Pancreas (tissue), 10 donors: ENCODE measurements at regions not wholly inside any gene's neighbourhood (a gene's known extent, or its start where the extent isn't known, plus 50 kb on each side); places are given as distances from the start of the nearest gene placed in this dataset.
"Not testable (repeated sequence)": the region's sequence is repeated elsewhere in the genome, so short reads cannot be mapped to it uniquely, and the experiment has no call there.

Experiments
- ATAC-seq, 4 donors: fragments of 200-7000 bp; cut with Tn5 transposase; one replicate each; pipeline versions ENCODE4 v1.8.0 to v1.9.1; 2020; ENCODE audit warnings: mild to moderate bottlenecking in 4 of 4, moderate library complexity in 4 of 4
- DNase-seq, 6 donors: peaks; one replicate each; pipeline ENCODE4 v3.0.0-alpha.2; 2020
- FAIRE-seq: peaks from 2 replicates; lab custom pipeline; 2012; peaks lifted over from hg19 to GRCh38; lab: Jason Lieb, UNC
- H3K27ac ChIP-seq, 4 donors: fragments of 200-600 bp; sonication (generic); 1 replicate in 3 of 4; 2 replicates in 1 of 4; pipeline versions ENCODE4 v1.5.0 to v1.8.0; 2020
- H3K27me3 ChIP-seq, 4 donors: fragments of 200-600 bp; one replicate each; pipeline ENCODE4 v1.8.0; 2021
- H3K36me3 ChIP-seq, 3 donors: fragments of 200-600 bp; sonication (generic) in 1 of 3; one replicate each; pipeline versions ENCODE4 v1.5.0 to v1.8.0; 2020 to 2021
- H3K4me1 ChIP-seq, 3 donors: fragments of 200-600 bp; one replicate each; pipeline ENCODE4 v1.8.0; 2021
- H3K4me3 ChIP-seq, 4 donors: fragments of 200-600 bp; sonication (generic) in 2 of 4; one replicate each; pipeline versions ENCODE4 v1.5.0 to v1.8.0; 2020 to 2021
- H3K9me3 ChIP-seq, 4 donors: fragments of 200-600 bp; one replicate each; pipeline ENCODE4 v1.8.0; 2021
- WGBS, 2 donors: extraction: QIAGEN DNeasy Blood & Tissue Kit; methylation state at CpG; one replicate each; pipeline ENCODE4 v1.1.7; 2013; 5-methylcytosine and 5-hydroxymethylcytosine counted together
- intact Hi-C, 3 donors: fragments of 100-400 bp; cut with DNase I; formaldehyde crosslinking; loops; one replicate each; pipeline versions ENCODE4 v1.11.1 to v1.14.2; 2022
- TF ChIP-seq, protein P1 (sequence below), 4 donors: fragments of 200-600 bp; sonication (generic) in 3 of 4; IDR thresholded peaks; one replicate each; pipeline versions ENCODE4 v1.5.0 to v1.8.0; 2021; ENCODE audit warnings: antibody characterized with exemption in 4 of 4
- donor health status: healthy with polysubstance abuse.
- donor health status: DM: no; HTN: no; CAD: no; lungs with moderate emphysema.
- donor health status: DM: no; HTN: no; CAD: no.
- donor health status: control.
- donor health status: control.
- donor health status: Bipolar disorder and iron deficiency.
- donor health status: DM: yes; HTN: yes; CAD: no.
- donor health status: DM: no; HTN: no; CAD: no.
- donor health status: DM: no; HTN: no; CAD: no.
- donor health status: DM: yes; HTN: yes; CAD: no.

DNA sequence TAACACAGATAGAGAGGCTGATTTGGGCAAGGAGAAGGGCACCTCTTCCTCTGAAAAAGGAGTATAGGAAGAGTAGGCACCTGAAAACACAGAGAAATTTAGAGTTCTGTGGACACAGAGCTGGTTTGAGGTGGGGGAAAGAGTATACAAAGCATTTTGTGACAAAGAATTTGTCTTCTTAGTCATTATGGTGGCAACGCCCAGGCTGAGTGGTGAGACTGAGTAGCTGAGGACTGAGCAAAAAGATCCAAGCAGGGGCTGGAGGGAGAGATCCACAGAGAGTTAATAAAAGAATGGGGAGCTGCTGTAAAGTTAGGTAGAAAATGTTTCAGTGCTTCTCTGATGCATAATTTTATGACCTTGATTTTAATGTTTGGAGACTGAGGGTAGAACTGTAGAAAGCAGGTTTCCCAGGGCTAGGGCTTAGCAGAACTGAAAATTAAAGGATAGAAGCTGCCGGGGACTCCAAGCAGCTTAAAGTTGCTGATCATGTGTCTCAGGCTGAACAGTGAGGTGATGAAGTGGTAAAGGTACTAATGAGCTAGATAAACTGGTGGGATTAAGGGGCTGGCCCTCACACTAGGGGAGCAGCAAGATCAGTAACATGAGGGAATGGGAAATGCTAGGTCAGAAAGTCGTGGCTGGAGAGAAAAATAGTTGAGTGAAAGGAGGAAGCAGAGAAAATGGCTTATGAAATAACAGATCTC lies 118.9 kb downstream of the CEP44 start:
- FAIRE-seq = no peak
- Histone ChIP-seq H3K27ac (no peak overlapping the region), H3K27me3 (no peaks in the 10 kb centered on the region), H3K36me3 (no peaks in the 10 kb centered on the region), H3K4me3 (no peak overlapping the region), H3K4me1 (no peaks in the 10 kb centered on the region), H3K9me3 (no peaks in the 10 kb centered on the region)
- TF ChIP-seq, protein P1, sequence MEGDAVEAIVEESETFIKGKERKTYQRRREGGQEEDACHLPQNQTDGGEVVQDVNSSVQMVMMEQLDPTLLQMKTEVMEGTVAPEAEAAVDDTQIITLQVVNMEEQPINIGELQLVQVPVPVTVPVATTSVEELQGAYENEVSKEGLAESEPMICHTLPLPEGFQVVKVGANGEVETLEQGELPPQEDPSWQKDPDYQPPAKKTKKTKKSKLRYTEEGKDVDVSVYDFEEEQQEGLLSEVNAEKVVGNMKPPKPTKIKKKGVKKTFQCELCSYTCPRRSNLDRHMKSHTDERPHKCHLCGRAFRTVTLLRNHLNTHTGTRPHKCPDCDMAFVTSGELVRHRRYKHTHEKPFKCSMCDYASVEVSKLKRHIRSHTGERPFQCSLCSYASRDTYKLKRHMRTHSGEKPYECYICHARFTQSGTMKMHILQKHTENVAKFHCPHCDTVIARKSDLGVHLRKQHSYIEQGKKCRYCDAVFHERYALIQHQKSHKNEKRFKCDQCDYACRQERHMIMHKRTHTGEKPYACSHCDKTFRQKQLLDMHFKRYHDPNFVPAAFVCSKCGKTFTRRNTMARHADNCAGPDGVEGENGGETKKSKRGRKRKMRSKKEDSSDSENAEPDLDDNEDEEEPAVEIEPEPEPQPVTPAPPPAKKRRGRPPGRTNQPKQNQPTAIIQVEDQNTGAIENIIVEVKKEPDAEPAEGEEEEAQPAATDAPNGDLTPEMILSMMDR (IDR thresholded peaks at IDR 0.05) = no peak
- DNase-seq = no peak
- 59 to 65% methylated on average over 3 of the region's 3 CpGs for WGBS, 2 donors
- no peak for ATAC-seq
- intact Hi-C loops = no loop called here

DNA sequence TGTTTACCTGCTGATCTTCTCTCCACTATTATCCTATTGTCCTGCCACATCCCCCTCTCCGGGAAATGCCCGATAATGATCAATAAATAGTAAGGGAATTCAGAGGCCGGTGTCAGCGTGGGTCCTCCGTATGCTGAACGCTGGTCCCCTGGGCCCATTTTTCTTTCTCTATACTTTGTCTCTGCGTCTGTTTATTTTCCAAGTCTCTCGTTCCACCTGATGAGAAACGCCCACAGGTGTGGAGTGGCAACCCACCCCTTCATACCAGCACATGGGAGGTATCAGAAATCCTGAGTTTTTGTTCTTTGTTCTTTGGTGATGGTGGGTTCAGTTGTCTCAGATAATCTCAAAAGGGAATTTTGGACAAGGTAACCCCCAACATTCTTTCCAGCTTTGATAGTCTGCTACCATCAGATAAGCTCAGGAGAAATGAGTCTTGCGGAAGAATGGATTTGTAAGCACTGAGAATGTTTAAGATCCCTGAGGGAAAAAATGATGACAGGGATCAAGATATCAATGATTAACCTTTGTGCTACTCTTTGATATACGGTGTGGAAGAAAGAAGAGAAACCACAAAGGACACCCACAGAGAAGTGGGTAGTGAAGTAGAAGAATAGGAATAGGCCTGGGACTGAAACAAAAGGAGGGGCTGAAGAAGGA lies 117.9 kb downstream of the CEP44 start:
- Histone ChIP-seq H3K4me1 (no peaks in the 10 kb centered on the region), H3K4me3 (no peak overlapping the region), H3K9me3 (no peaks in the 10 kb centered on the region), H3K27me3 (no peaks in the 10 kb centered on the region), H3K36me3 (no peaks in the 10 kb centered on the region), H3K27ac (no peak overlapping the region)
- intact Hi-C loops = no loop called here
- no peak for ATAC-seq
- no peak for FAIRE-seq
- no peak for DNase-seq
- TF ChIP-seq, protein P1 (IDR thresholded peaks at IDR 0.05) = no peak
- WGBS, 2 donors = 52 to 64% methylated on average over 11 of the region's 11 CpGs

DNA sequence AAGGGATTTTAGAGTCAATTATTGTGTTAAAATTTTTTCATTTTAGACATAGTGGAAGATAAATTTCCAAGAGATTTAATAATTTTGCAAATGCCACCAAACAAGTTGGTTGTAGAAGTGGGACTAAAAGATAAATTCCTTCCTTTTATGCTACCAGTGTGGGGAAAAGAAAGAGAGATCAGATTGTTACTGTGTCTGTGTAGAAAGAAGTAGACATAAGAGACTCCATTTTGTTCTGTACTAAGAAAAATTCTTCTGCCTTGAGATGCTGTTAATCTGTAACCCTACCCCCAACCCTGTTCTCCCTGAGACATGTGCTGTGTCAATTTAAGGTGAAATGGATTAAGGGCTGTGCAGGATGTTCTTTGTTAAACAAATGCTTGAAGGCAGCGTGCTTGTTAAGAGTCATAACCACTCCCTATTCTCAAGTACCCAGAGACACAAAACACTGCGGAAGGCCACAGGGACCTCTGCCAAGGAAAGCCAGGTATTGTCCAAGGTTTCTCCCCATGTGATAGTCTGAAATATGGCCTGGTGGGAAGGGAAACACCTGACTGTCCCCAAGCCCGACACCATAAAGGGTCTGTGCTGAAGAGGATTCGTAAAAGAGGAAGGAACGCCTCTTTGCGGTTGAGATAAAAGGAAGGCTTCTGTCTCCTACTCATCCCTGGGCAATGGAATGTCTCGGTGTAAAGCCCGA lies 117.0 kb downstream of the CEP44 start:
- H3K4me1 ChIP-seq, H3K27ac ChIP-seq, FAIRE-seq, ATAC-seq, H3K27me3 ChIP-seq, DNase-seq, H3K4me3 ChIP-seq, intact Hi-C loops, H3K9me3 ChIP-seq, H3K36me3 ChIP-seq: not testable (repeated sequence)
- 71 to 81% methylated on average over 8 of the region's 8 CpGs for WGBS, 2 donors

DNA sequence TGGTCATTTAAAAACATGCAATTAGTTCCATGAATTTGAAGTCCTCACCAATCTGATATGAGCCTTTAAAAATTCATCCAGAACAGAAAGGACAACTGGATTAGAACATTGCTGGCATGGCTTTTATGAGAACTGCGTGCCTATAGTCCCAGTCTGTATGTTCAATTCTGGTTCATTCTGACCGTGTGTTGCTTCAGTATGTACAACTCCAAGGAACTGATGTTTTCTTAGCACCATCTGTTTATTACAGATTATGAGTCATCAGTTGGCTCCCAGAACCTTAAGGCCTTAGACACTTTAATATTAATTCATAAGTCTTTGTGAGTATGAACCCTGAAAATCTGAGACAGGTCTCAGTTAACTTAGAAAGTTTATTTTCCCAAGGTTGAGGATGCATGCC lies 115.0 kb downstream of the CEP44 start:
- intact Hi-C loops = no loop called here
- FAIRE-seq = no peak
- TF ChIP-seq, protein P1 (IDR thresholded peaks at IDR 0.05) = no peak
- WGBS, 2 donors = 57 to 64% methylated on average over 2 of the region's 2 CpGs
- Histone ChIP-seq H3K36me3 (no peaks in the 10 kb centered on the region), H3K4me3 (no peak overlapping the region), H3K9me3 (no peaks in the 10 kb centered on the region), H3K27ac (no peak overlapping the region), H3K27me3 (no peaks in the 10 kb centered on the region), H3K4me1 (no peaks in the 10 kb centered on the region)
- ATAC-seq = no peak
- DNase-seq = no peak

GRCh38 chr4:174397366-174398155 lies 113.8 kb downstream of the CEP44 start:
- no peak for FAIRE-seq
- no peaks in the 10 kb centered on the region for H3K36me3 ChIP-seq
- 52 to 55% methylated on average over 3 of the region's 3 CpGs for WGBS, 2 donors
- TF ChIP-seq, protein P1 (IDR thresholded peaks at IDR 0.05) = no peak
- no peak for DNase-seq
- no peak overlapping the region for H3K27ac ChIP-seq
- H3K9me3 ChIP-seq = no peaks in the 10 kb centered on the region
- no peak for ATAC-seq
- H3K4me1 ChIP-seq = no peaks in the 10 kb centered on the region
- no peaks in the 10 kb centered on the region for H3K27me3 ChIP-seq
- intact Hi-C loops = no loop called here
- H3K4me3 ChIP-seq = no peak overlapping the region
